H9 (cell line): ENCODE measurements at regions not wholly inside any gene's neighbourhood (a gene's known extent, or its start where the extent isn't known, plus 50 kb on each side); places are given as distances from the start of the nearest gene placed in this dataset.

ENCODE experiments used
- DNase-seq: peaks from one replicate; pipeline ENCODE4 v3.0.0-alpha.2; 2017
- H2AFZ ChIP-seq: one replicate; pipeline ENCODE4 v1.6.1; 2013; ENCODE audit warnings: mild to moderate bottlenecking, low read length, control low read depth, moderate library complexity
- H2AK5ac ChIP-seq: 2 replicates; pipeline ENCODE4 v1.6.1; 2013; ENCODE audit warnings: low read length, control low read depth, mixed read lengths; ENCODE audit not compliant: insufficient read length
- H2BK120ac ChIP-seq: one replicate; pipeline ENCODE4 v1.6.1; 2013; ENCODE audit warnings: low read depth, mild to moderate bottlenecking, low read length, control low read depth, inconsistent platforms; ENCODE audit not compliant: poor library complexity, severe bottlenecking
- H2BK12ac ChIP-seq: 2 replicates; pipeline ENCODE4 v1.6.1; 2013; ENCODE audit warnings: low read length, control low read depth, mixed read lengths, low read depth; ENCODE audit not compliant: insufficient read length
- H2BK15ac ChIP-seq: 2 replicates; pipeline ENCODE4 v1.6.1; 2013; ENCODE audit warnings: low read depth, low read length, control low read depth
- H2BK20ac ChIP-seq: one replicate; pipeline ENCODE4 v1.6.1; 2013; ENCODE audit warnings: low read depth, mild to moderate bottlenecking, low read length, control low read depth, inconsistent platforms; ENCODE audit not compliant: poor library complexity, severe bottlenecking
- H2BK5ac ChIP-seq: 2 replicates; pipeline ENCODE4 v1.6.1; 2013; ENCODE audit warnings: low read length, control low read depth, mixed read lengths; ENCODE audit not compliant: insufficient read length
- H3K14ac ChIP-seq: 2 replicates; pipeline ENCODE4 v1.6.1; 2013; ENCODE audit warnings: low read length, control low read depth; ENCODE audit not compliant: insufficient read depth
- H3K18ac ChIP-seq: 2 replicates; pipeline ENCODE4 v1.6.1; 2013; ENCODE audit warnings: low read depth, mild to moderate bottlenecking, mixed read lengths, low read length, control low read depth; ENCODE audit not compliant: insufficient read length
- H3K23ac ChIP-seq: 2 replicates; pipeline ENCODE4 v1.6.1; 2013; ENCODE audit warnings: low read length, control low read depth, mixed read lengths, low read depth; ENCODE audit not compliant: insufficient read length
- H3K23me2 ChIP-seq: 2 replicates; pipeline ENCODE4 v1.6.1; 2013; ENCODE audit warnings: low read depth, mild to moderate bottlenecking, mixed read lengths, low read length, control low read depth; ENCODE audit not compliant: insufficient read length, poor library complexity, severe bottlenecking
- H3K27ac ChIP-seq: 2 replicates; pipeline ENCODE4 v1.5.1; 2013; ENCODE audit warnings: low read length, control low read depth, mixed read lengths, low read depth; ENCODE audit not compliant: insufficient read length
- H3K27me3 ChIP-seq: 2 replicates; pipeline ENCODE4 v1.6.1; 2013; ENCODE audit warnings: low read length, control low read depth, inconsistent platforms; ENCODE audit not compliant: insufficient read depth
- H3K4ac ChIP-seq: 2 replicates; pipeline ENCODE4 v1.6.1; 2013; ENCODE audit warnings: low read depth, mild to moderate bottlenecking, control low read depth, inconsistent platforms, low read length, moderate library complexity
- H3K4me1 ChIP-seq: 2 replicates; pipeline ENCODE4 v1.6.1; 2013; ENCODE audit warnings: low read length, control low read depth, inconsistent platforms; ENCODE audit not compliant: insufficient read depth
- H3K4me2 ChIP-seq: 2 replicates; pipeline ENCODE4 v1.6.1; 2013; ENCODE audit warnings: low read length, control low read depth, mixed read lengths; ENCODE audit not compliant: insufficient read length, insufficient read depth
- H3K56ac ChIP-seq: 2 replicates; pipeline ENCODE4 v1.6.1; 2013; ENCODE audit warnings: low read depth, mild to moderate bottlenecking, mixed read lengths, low read length, control low read depth; ENCODE audit not compliant: insufficient read length
- H3K79me1 ChIP-seq: 2 replicates; pipeline ENCODE4 v1.6.1; 2013; ENCODE audit warnings: low read depth, mild to moderate bottlenecking, moderate library complexity, low read length, control low read depth, inconsistent platforms; ENCODE audit not compliant: insufficient read depth, poor library complexity, severe bottlenecking
- H3K79me2 ChIP-seq: 2 replicates; pipeline ENCODE4 v1.6.1; 2013; ENCODE audit warnings: low read length, control low read depth, inconsistent platforms; ENCODE audit not compliant: insufficient read depth
- H3K9ac ChIP-seq: 2 replicates; pipeline ENCODE4 v1.6.1; 2013; ENCODE audit warnings: low read length, control low read depth, mixed read lengths; ENCODE audit not compliant: insufficient read length; ENCODE audit errors: extremely low read depth
- H3K9me3 ChIP-seq: one replicate; pipeline ENCODE4 v1.6.1; 2013; ENCODE audit warnings: low read depth, low read length, inconsistent platforms; ENCODE audit not compliant: control insufficient read depth
- H3T11ph ChIP-seq: one replicate; pipeline ENCODE4 v1.6.1; 2013; ENCODE audit warnings: mild to moderate bottlenecking, low read length, control low read depth, inconsistent platforms
- H4K20me1 ChIP-seq: one replicate; pipeline ENCODE4 v1.6.1; 2013; ENCODE audit not compliant: control insufficient read depth, insufficient read length, insufficient read depth
- H4K5ac ChIP-seq: 2 replicates; pipeline ENCODE4 v1.6.1; 2013; ENCODE audit warnings: low read depth, mild to moderate bottlenecking, mixed read lengths, low read length, control low read depth; ENCODE audit not compliant: insufficient read length
- H4K8ac ChIP-seq: replicated peaks from 2 replicates; pipeline ENCODE4 v1.6.1; 2013; ENCODE audit warnings: low read length, control low read depth, mixed read lengths, low read depth; ENCODE audit not compliant: insufficient read length
- H4K91ac ChIP-seq: 2 replicates; pipeline ENCODE4 v1.6.1; 2013; ENCODE audit warnings: low read depth, mild to moderate bottlenecking, moderate library complexity, mixed read lengths, low read length, control low read depth; ENCODE audit not compliant: insufficient read length
- H3K27ac Mint-ChIP-seq, 3 experiments: 2 replicates in 2 of 3; 3 replicates in 1 of 3; pipeline ENCODE4 v1.8.0; 2020 to 2021; ENCODE audit warnings: mixed read lengths in 3 of 3, mild to moderate bottlenecking in 1 of 3, moderate library complexity in 1 of 3
- H3K27me3 Mint-ChIP-seq: 2 replicates; pipeline ENCODE4 v1.8.0; 2021; ENCODE audit warnings: low read depth, mild to moderate bottlenecking, moderate library complexity, mixed read lengths
- H3K36me3 Mint-ChIP-seq, 3 experiments: 2 replicates in 2 of 3; 3 replicates in 1 of 3; pipeline ENCODE4 v1.8.0; 2020 to 2021; ENCODE audit warnings: low read depth in 3 of 3, mixed read lengths in 3 of 3; ENCODE audit not compliant: insufficient read depth in 1 of 3
- H3K4me1 Mint-ChIP-seq, 2 experiments: 2 replicates each; pipeline ENCODE4 v1.8.0; 2020; ENCODE audit warnings: mixed read lengths in 2 of 2
- H3K4me3 Mint-ChIP-seq, 2 experiments: 2 replicates in 1 of 2; 3 replicates in 1 of 2; pipeline ENCODE4 v1.8.0; 2020 to 2021; ENCODE audit warnings: mild to moderate bottlenecking in 2 of 2, mixed read lengths in 2 of 2, moderate library complexity in 1 of 2
- H3K9me3 Mint-ChIP-seq, 2 experiments: 2 replicates in 1 of 2; 3 replicates in 1 of 2; pipeline ENCODE4 v1.8.0; 2020; ENCODE audit warnings: mild to moderate bottlenecking in 2 of 2, mixed read lengths in 2 of 2, moderate library complexity in 1 of 2
- WGBS: extraction: QIAGEN DNeasy Blood & Tissue Kit; methylation state at CpG from one replicate; pipeline ENCODE4 v1.1.7; 2013; ENCODE audit warnings: missing lambda C conversion rate, low lambda C conversion rate, mixed read lengths; ENCODE audit not compliant: insufficient read length; ENCODE audit errors: extremely low coverage; 5-methylcytosine and 5-hydroxymethylcytosine counted together
- TF ChIP-seq, protein P1 (sequence below): fragments of 200-600 bp; sonication (generic); conservative IDR thresholded peaks from 3 replicates; pipeline ENCODE4 v1.8.0; 2021; ENCODE audit warnings: antibody characterized with exemption, mild to moderate bottlenecking

DNA sequence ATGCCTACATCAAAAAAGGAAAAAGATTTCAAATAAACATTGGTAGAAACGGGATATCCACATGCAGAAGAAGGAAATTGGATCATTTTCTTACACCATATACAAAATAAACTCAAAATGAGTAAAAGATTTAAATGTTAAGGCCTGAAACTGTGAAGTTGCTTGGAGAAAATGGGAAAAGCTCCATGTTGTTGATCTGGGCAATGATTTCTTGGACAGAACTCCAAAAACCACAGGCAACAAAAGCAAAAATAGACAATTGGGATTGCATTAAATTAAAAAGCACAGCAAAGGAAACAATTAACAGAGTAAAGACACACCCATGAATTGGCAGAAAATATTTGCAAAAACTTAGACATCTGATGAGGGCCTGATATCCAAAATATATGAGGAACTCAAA, 105.2 kb upstream of the APP start:
- H3K27me3 ChIP-seq: no peaks in the 10 kb centered on the region
- no peak overlapping the region for H3K18ac ChIP-seq
- no peak overlapping the region for H3K4me2 ChIP-seq
- H3K79me2 ChIP-seq: no peaks in the 10 kb centered on the region
- H3K27ac Mint-ChIP-seq: no peak overlapping the region
- H3K36me3 Mint-ChIP-seq: peaks cover 15 to 31% (median 21%) of the 10 kb centered on the region in 3 experiments
- no peak for DNase-seq
- no CpG with 5 or more reads among the region's 1 CpG for WGBS
- no peak overlapping the region for H3K9ac ChIP-seq
- H2BK12ac ChIP-seq: no peak overlapping the region
- no peak overlapping the region for H2BK5ac ChIP-seq
- no peak overlapping the region for H2AK5ac ChIP-seq
- no peak overlapping the region for H2BK20ac ChIP-seq
- H3T11ph ChIP-seq: no peak overlapping the region
- peaks cover 31 to 42% of the 10 kb centered on the region in 2 experiments for H3K9me3 Mint-ChIP-seq
- no peak overlapping the region for H4K5ac ChIP-seq
- H3K23ac ChIP-seq: no peak overlapping the region
- H3K27me3 Mint-ChIP-seq: peaks cover 2% of the 10 kb centered on the region; the same call in 1 of the 2 replicates
- H3K14ac ChIP-seq: no peak overlapping the region
- no peak overlapping the region for H2BK120ac ChIP-seq
- no peaks in the 10 kb centered on the region for H3K23me2 ChIP-seq
- no peak overlapping the region for H4K91ac ChIP-seq
- no peak overlapping the region for H2BK15ac ChIP-seq
- TF ChIP-seq, protein P1, sequence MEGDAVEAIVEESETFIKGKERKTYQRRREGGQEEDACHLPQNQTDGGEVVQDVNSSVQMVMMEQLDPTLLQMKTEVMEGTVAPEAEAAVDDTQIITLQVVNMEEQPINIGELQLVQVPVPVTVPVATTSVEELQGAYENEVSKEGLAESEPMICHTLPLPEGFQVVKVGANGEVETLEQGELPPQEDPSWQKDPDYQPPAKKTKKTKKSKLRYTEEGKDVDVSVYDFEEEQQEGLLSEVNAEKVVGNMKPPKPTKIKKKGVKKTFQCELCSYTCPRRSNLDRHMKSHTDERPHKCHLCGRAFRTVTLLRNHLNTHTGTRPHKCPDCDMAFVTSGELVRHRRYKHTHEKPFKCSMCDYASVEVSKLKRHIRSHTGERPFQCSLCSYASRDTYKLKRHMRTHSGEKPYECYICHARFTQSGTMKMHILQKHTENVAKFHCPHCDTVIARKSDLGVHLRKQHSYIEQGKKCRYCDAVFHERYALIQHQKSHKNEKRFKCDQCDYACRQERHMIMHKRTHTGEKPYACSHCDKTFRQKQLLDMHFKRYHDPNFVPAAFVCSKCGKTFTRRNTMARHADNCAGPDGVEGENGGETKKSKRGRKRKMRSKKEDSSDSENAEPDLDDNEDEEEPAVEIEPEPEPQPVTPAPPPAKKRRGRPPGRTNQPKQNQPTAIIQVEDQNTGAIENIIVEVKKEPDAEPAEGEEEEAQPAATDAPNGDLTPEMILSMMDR: no peak
- no peaks in the 10 kb centered on the region for H4K20me1 ChIP-seq
- no peak overlapping the region for H3K56ac ChIP-seq
- H3K4me1 Mint-ChIP-seq: peaks cover 7 to 8% of the 10 kb centered on the region in 2 experiments
- no peak overlapping the region for H3K4me3 Mint-ChIP-seq
- no peaks in the 10 kb centered on the region for H3K79me1 ChIP-seq
- H4K8ac ChIP-seq: no peak overlapping the region
- H3K27ac ChIP-seq: no peak overlapping the region
- H2AFZ ChIP-seq: no peak overlapping the region
- H3K4me1 ChIP-seq: peaks cover 2% of the 10 kb centered on the region; the same call in 1 of the 2 replicates
- peaks cover 17% of the 10 kb centered on the region for H3K9me3 ChIP-seq
- no peak overlapping the region for H3K4ac ChIP-seq
